K562 (cell line): ENCODE measurements at regions not wholly inside any gene's neighbourhood (a gene's known extent, or its start where the extent isn't known, plus 50 kb on each side); places are given as distances from the start of the nearest gene placed in this dataset.

Experiments used
- ATAC-seq: fragments of 200-7000 bp; cut with Tn5 transposase; 3 replicates; pipeline ENCODE4 v1.9.1; 2020; ENCODE audit warnings: moderate library complexity
- BruUV-seq: library from RNA; stranded (reverse); fragments of 400-500 nt; replicated peaks from 2 replicates; lab custom pipeline; 2021; lab: Mats Ljungman, UMichigan
- CTCF ChIA-PET: fragments of 300-600 bp; formaldehyde crosslinking; extraction: SDS; loops from one replicate; lab custom pipeline; 2021; ENCODE audit warnings: low intra/inter-chr PET ratio; lab: Yijun Ruan, JAX
- POLR2A ChIA-PET: fragments of 300-600, 350-650 bp; sonication (Branson Sonifier 250); formaldehyde crosslinking; extraction: SDS; loops from one replicate; lab custom pipeline; 2021; ENCODE audit warnings: antibody characterized with exemption, inconsistent platforms; lab: Yijun Ruan, JAX
- DNase-seq, 4 experiments: peaks; one replicate each; pipeline versions ENCODE4 v3.0.0 to v3.0.0-alpha.2; 2011 to 2018; ENCODE audit warnings: low spot score in 3 of 4, mixed read lengths in 3 of 4; ENCODE audit errors: extremely low read depth in 1 of 4
- FAIRE-seq: peaks from 2 replicates; lab custom pipeline; 2011; peaks lifted over from hg19 to GRCh38; lab: Jason Lieb, UNC
- H2AFZ ChIP-seq: 2 replicates; pipeline ENCODE4 v1.6.0; 2011; ENCODE audit warnings: low read depth, low read length, control low read depth, inconsistent platforms
- H3K27ac ChIP-seq: fragments of 200-600 bp; 3 replicates; pipeline ENCODE4 v1.8.0; 2011; ENCODE audit warnings: low read depth, mild to moderate bottlenecking, control low read depth, inconsistent platforms, low read length, moderate library complexity, mixed read lengths; ENCODE audit errors: extremely low read depth
- H3K27me3 ChIP-seq, 2 experiments: fragments of 300-600 bp in 1 of 2; 2 replicates in 1 of 2; 3 replicates in 1 of 2; pipeline versions ENCODE4 v1.6.0 to v1.8.0; 2011; ENCODE audit warnings: inconsistent platforms in 2 of 2, low read length in 2 of 2, mild to moderate bottlenecking in 1 of 2, mixed read lengths in 1 of 2, moderate library complexity in 1 of 2; ENCODE audit not compliant: control insufficient read depth in 2 of 2, insufficient read depth in 2 of 2
- H3K36me3 ChIP-seq: fragments of 300-600 bp; 3 replicates; pipeline ENCODE4 v1.8.0; 2011; ENCODE audit warnings: mild to moderate bottlenecking, low read length, inconsistent platforms; ENCODE audit not compliant: control insufficient read depth, insufficient read depth
- H3K4me1 ChIP-seq, 2 experiments: fragments of 200-600 bp in 1 of 2; replicated peaks in 1 of 2; 2 replicates in 1 of 2; 3 replicates in 1 of 2; pipeline versions ENCODE4 v1.5.1 to v1.8.0; 2011; ENCODE audit warnings: inconsistent platforms in 2 of 2, low read length in 2 of 2, mild to moderate bottlenecking in 1 of 2, mixed read lengths in 1 of 2, moderate library complexity in 1 of 2; ENCODE audit not compliant: control insufficient read depth in 2 of 2, insufficient read depth in 2 of 2
- H3K4me2 ChIP-seq: 2 replicates; pipeline ENCODE4 v1.6.1; 2011; ENCODE audit warnings: low read length, control low read depth, inconsistent platforms, mixed read lengths; ENCODE audit not compliant: insufficient read depth
- H3K4me3 ChIP-seq: fragments of 200-600 bp; sonication (generic), shearing (Covaris generic); 2 replicates; pipeline ENCODE4 v1.5.1; 2016; ENCODE audit warnings: control low read depth, inconsistent platforms
- H3K79me2 ChIP-seq: fragments of 200-600 bp; 3 replicates; pipeline ENCODE4 v1.8.0; 2011; ENCODE audit warnings: low read length, inconsistent platforms; ENCODE audit not compliant: control insufficient read depth, insufficient read depth
- H3K9ac ChIP-seq, 2 experiments: 2 replicates each; pipeline versions ENCODE4 v1.6.0 to v1.6.1; 2011; ENCODE audit warnings: low read depth in 2 of 2, low read length in 2 of 2, control low read depth in 1 of 2, inconsistent platforms in 1 of 2, mild to moderate bottlenecking in 1 of 2, mixed read lengths in 1 of 2; ENCODE audit not compliant: insufficient read depth in 1 of 2
- H3K9me1 ChIP-seq: one replicate; pipeline ENCODE4 v1.6.0; 2011; ENCODE audit warnings: inconsistent platforms, mild to moderate bottlenecking, low read length, moderate library complexity; ENCODE audit not compliant: control insufficient read depth, insufficient read depth
- H3K9me3 ChIP-seq: replicated peaks from 2 replicates; pipeline ENCODE4 v1.5.1; 2011; ENCODE audit warnings: low read depth, low read length, inconsistent platforms; ENCODE audit not compliant: control insufficient read depth, insufficient read depth
- H4K20me1 ChIP-seq: replicated peaks from 2 replicates; pipeline ENCODE4 v1.6.1; 2011; ENCODE audit warnings: low read length, inconsistent platforms, mixed read lengths; ENCODE audit not compliant: control insufficient read depth, insufficient read depth
- CXXC5 ChIP-seq: fragments of 250-450 bp; sonication (Bioruptor Pico); IDR thresholded peaks from 2 replicates; pipeline ENCODE4 v1.8.0; 2022; ENCODE audit warnings: inconsistent platforms, mild to moderate bottlenecking, moderate library complexity
- DIDO1 ChIP-seq: fragments of 450-650 bp; IDR thresholded peaks from 2 replicates; pipeline ENCODE4 v1.6.1; 2016; ENCODE audit warnings: low read depth, missing biosample characterization, missing genetic modification characterization
- HMG20B ChIP-seq: fragments of 250-450 bp; sonication (Bioruptor Pico); IDR thresholded peaks from 2 replicates; pipeline ENCODE4 v1.5.0; 2021; ENCODE audit warnings: mild to moderate bottlenecking
- HOMEZ ChIP-seq: fragments of 250-450 bp; sonication (Bioruptor Pico); IDR thresholded peaks from 2 replicates; pipeline ENCODE4 v1.4.0; 2020; ENCODE audit warnings: mild to moderate bottlenecking, moderate library complexity
- SUPT5H ChIP-seq: fragments of 450-650 bp; IDR thresholded peaks from 2 replicates; pipeline ENCODE4 v1.6.1; 2016
- TAF9B ChIP-seq: fragments of 450-650 bp; IDR thresholded peaks from 2 replicates; pipeline ENCODE4 v1.6.1; 2018; ENCODE audit warnings: mild to moderate bottlenecking; ENCODE audit not compliant: partially characterized antibody
- WGBS: fragments of 100-300 bp; shearing (Covaris generic); methylation state at CpG from one replicate; pipeline ENCODE4 v1.1.6; 2016; ENCODE audit warnings: low coverage, mixed read lengths; ENCODE audit not compliant: insufficient coverage; ENCODE audit errors: missing lambda C conversion rate; 5-methylcytosine and 5-hydroxymethylcytosine counted together
- in situ Hi-C: fragments of 300-500 bp; cut with MboI; formaldehyde crosslinking; loops from 4 replicates; pipeline ENCODE4 v1.15.0; 2018; ENCODE audit warnings: inconsistent platforms, mixed read lengths
- intact Hi-C: fragments of 100-400 bp; cut with micrococcal nuclease; formaldehyde crosslinking; loops from 2 replicates; pipeline ENCODE4 v1.14.2; 2022
- TF ChIP-seq, protein P1 (sequence below): fragments of 450-650 bp; formaldehyde crosslinking; IDR thresholded peaks from 2 replicates; pipeline ENCODE4 v1.4.0; 2020; ENCODE audit warnings: mild to moderate bottlenecking, moderate library complexity
- TF ChIP-seq, protein P2 (sequence below): fragments of 250-450 bp; sonication (Bioruptor Pico); IDR thresholded peaks from 2 replicates; pipeline ENCODE4 v1.5.0; 2020; ENCODE audit warnings: mild to moderate bottlenecking, borderline replicate concordance

DNA sequence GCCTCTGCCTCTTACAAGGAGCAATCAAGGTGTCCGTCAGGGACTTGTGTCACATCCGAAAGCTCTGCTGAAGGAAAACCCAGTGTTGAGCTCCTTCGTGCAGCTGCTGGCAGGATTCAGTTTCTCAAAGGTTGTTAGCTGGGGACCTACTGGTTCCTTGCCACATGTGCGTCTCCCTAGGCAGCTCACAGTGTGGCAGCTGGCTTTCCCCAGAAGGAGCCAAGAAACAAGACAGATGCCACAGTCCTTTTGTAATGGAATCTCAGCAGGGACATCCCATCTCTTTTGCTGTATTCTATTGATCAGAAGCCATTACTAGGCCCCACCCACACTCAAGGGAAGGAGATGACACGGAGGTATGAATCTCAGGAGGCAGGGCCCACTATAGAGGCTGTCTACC lies 488.8 kb downstream of the CD83 start:
- H3K9me1 ChIP-seq = no peaks in the 10 kb centered on the region
- no peak overlapping the region for H3K9ac ChIP-seq
- no peak for FAIRE-seq
- ATAC-seq = no peak
- H3K36me3 ChIP-seq = no peaks in the 10 kb centered on the region
- no peaks in the 10 kb centered on the region for H4K20me1 ChIP-seq
- POLR2A ChIA-PET = interaction anchor here (0.6 to 1.3 kb wide), 3 partner anchors 79 to 650 kb away, joined by 3 to 4 read pairs (median 3); no protein-coding TSS in a partner anchor
- H3K27me3 ChIP-seq = no peaks in the 10 kb centered on the region
- no peaks in the 10 kb centered on the region; the same call in 1 of the 2 replicates for H3K9me3 ChIP-seq
- in situ Hi-C loops = no loop called here
- TF ChIP-seq TAF9B (no peak), HMG20B (CRISPR knock-in tag) (no peak), SUPT5H (no peak)
- TF ChIP-seq, protein P1, sequence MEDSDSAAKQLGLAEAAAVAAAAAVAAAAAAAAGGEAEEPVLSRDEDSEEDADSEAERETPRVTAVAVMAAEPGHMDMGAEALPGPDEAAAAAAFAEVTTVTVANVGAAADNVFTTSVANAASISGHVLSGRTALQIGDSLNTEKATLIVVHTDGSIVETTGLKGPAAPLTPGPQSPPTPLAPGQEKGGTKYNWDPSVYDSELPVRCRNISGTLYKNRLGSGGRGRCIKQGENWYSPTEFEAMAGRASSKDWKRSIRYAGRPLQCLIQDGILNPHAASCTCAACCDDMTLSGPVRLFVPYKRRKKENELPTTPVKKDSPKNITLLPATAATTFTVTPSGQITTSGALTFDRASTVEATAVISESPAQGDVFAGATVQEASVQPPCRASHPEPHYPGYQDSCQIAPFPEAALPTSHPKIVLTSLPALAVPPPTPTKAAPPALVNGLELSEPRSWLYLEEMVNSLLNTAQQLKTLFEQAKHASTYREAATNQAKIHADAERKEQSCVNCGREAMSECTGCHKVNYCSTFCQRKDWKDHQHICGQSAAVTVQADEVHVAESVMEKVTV = no peak
- no peak overlapping the region for H3K4me2 ChIP-seq
- intact Hi-C loops = no loop called here
- H3K4me1 ChIP-seq = no peaks in the 10 kb centered on the region
- WGBS = 49% methylated on average over 5 of the region's 5 CpGs
- H2AFZ ChIP-seq = no peak overlapping the region
- no TSS peak for BruUV-seq
- no peak overlapping the region for H3K4me3 ChIP-seq
- DNase-seq = no peak
- CTCF ChIA-PET = no interaction called here
- H3K79me2 ChIP-seq = no peaks in the 10 kb centered on the region
- H3K27ac ChIP-seq = no peak overlapping the region

GRCh38 chr6:14610141-14610540 lies 492.6 kb downstream of the CD83 start:
- Histone ChIP-seq H3K36me3 (no peaks in the 10 kb centered on the region), H3K4me3 (no peak overlapping the region), H3K27me3 (no peaks in the 10 kb centered on the region), H4K20me1 (no peaks in the 10 kb centered on the region), H3K9ac (no peak overlapping the region), H3K4me1 (no peaks in the 10 kb centered on the region), H3K9me1 (no peaks in the 10 kb centered on the region), H3K4me2 (no peak overlapping the region), H2AFZ (no peak overlapping the region), H3K9me3 (no peaks in the 10 kb centered on the region; the same call in 1 of the 2 replicates), H3K27ac (no peak overlapping the region), H3K79me2 (no peaks in the 10 kb centered on the region)
- ChIA-PET CTCF (no interaction called here), POLR2A (interaction anchor here (0.6 to 0.7 kb wide), 2 partner anchors 253 to 583 kb away, joined by 3 read pairs; no protein-coding TSS in a partner anchor)
- FAIRE-seq = no peak
- no peak for DNase-seq
- intact Hi-C loops = no loop called here
- TF ChIP-seq CXXC5 (CRISPR knock-in tag) (no peak), HOMEZ (no peak), DIDO1 (tag) (no peak)
- TF ChIP-seq, protein P2, sequence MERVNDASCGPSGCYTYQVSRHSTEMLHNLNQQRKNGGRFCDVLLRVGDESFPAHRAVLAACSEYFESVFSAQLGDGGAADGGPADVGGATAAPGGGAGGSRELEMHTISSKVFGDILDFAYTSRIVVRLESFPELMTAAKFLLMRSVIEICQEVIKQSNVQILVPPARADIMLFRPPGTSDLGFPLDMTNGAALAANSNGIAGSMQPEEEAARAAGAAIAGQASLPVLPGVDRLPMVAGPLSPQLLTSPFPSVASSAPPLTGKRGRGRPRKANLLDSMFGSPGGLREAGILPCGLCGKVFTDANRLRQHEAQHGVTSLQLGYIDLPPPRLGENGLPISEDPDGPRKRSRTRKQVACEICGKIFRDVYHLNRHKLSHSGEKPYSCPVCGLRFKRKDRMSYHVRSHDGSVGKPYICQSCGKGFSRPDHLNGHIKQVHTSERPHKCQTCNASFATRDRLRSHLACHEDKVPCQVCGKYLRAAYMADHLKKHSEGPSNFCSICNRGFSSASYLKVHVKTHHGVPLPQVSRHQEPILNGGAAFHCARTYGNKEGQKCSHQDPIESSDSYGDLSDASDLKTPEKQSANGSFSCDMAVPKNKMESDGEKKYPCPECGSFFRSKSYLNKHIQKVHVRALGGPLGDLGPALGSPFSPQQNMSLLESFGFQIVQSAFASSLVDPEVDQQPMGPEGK (CRISPR knock-in tag) = no peak
- in situ Hi-C loops = no loop called here
- no TSS peak for BruUV-seq
- 49% methylated on average over 4 of the region's 4 CpGs for WGBS
- no peak for ATAC-seq
